ENCODE measurements at regions not wholly inside any gene's neighbourhood (a gene's known extent, or its start where the extent isn't known, plus 50 kb on each side); places are given as distances from the start of the nearest gene placed in this dataset.
"Not testable (repeated sequence)": the region's sequence is repeated elsewhere in the genome, so short reads cannot be mapped to it uniquely, and the experiment has no call there.

GRCh38 chr4:58871509-58871908 lies 1761.3 kb upstream of the IGFBP7 start:
- H3K4me3 ChIP-seq (ENCODE audit: low read length) = no peak overlapping the region
- no peak for TF ChIP-seq CTCF (conservative IDR thresholded peaks at IDR 0.05; ENCODE audit: low read depth, low read length)
- no peak for DNase-seq (ENCODE audit: low read depth)

- no peak for TF ChIP-seq CTCF (conservative IDR thresholded peaks at IDR 0.05; ENCODE audit: low read depth, low read length)
- DNase-seq (ENCODE audit: low read depth) = no peak
These were observed 1738.8 kb upstream of the IGFBP7 start for GRCh38 chr4:58849026-58849425.

GRCh38 chr4:58843455-58843854 lies 1733.3 kb upstream of the IGFBP7 start:
- H3K4me3 ChIP-seq (ENCODE audit: low read length) = no peak overlapping the region
- no peak for DNase-seq (ENCODE audit: low read depth)
- no peak for TF ChIP-seq CTCF (conservative IDR thresholded peaks at IDR 0.05; ENCODE audit: low read depth, low read length)

More at GRCh38 chr4:58849026-58849425, 1738.8 kb upstream of the IGFBP7 start:
- H3K4me3 ChIP-seq (ENCODE audit: low read length) = no peak overlapping the region

- TF ChIP-seq CTCF (conservative IDR thresholded peaks at IDR 0.05; ENCODE audit: low read depth, low read length) = no peak
- no peak for DNase-seq (ENCODE audit: low read depth)
- no peak overlapping the region for H3K4me3 ChIP-seq (ENCODE audit: low read length)
These were observed 1722.9 kb upstream of the IGFBP7 start for GRCh38 chr4:58833126-58833525.

GRCh38 chr4:58825278-58825677 lies 1715.1 kb upstream of the IGFBP7 start:
- no peak for DNase-seq (ENCODE audit: low read depth)
- no peak overlapping the region for H3K4me3 ChIP-seq (ENCODE audit: low read length)
- TF ChIP-seq CTCF (conservative IDR thresholded peaks at IDR 0.05; ENCODE audit: low read depth, low read length) = no peak

GRCh38 chr4:58818560-58818959 lies 1708.4 kb upstream of the IGFBP7 start:
- not testable (repeated sequence) for DNase-seq (ENCODE audit: low read depth); H3K4me3 ChIP-seq (ENCODE audit: low read length)

GRCh38 chr4:58809948-58810347 lies 1699.8 kb upstream of the IGFBP7 start:
- H3K4me3 ChIP-seq (ENCODE audit: low read length) = no peak overlapping the region
- DNase-seq (ENCODE audit: low read depth) = no peak
- no peak for TF ChIP-seq CTCF (conservative IDR thresholded peaks at IDR 0.05; ENCODE audit: low read depth, low read length)

GRCh38 chr4:58809366-58809765 lies 1699.2 kb upstream of the IGFBP7 start:
- no peak for DNase-seq (ENCODE audit: low read depth)
- TF ChIP-seq CTCF (conservative IDR thresholded peaks at IDR 0.05; ENCODE audit: low read depth, low read length) = no peak
- H3K4me3 ChIP-seq (ENCODE audit: low read length) = no peak overlapping the region
